Gastroesophageal sphincter (tissue), 4 donors: ENCODE measurements at regions not wholly inside any gene's neighbourhood (a gene's known extent, or its start where the extent isn't known, plus 50 kb on each side); places are given as distances from the start of the nearest gene placed in this dataset.

Experiments used
- ATAC-seq: fragments of 150-250 bp; one replicate; pipeline ENCODE4 v1.9.1; 2016; ENCODE audit warnings: mild to moderate bottlenecking, moderate library complexity
- H3K27ac ChIP-seq, 4 donors: fragments of 200-600 bp; sonication (generic) in 3 of 4; 1 replicate in 3 of 4; 2 replicates in 1 of 4; pipeline ENCODE4 v1.5.1; 2016 to 2019
- H3K27me3 ChIP-seq: fragments of 200-600 bp; sonication (generic); one replicate; pipeline ENCODE4 v1.5.1; 2019
- H3K36me3 ChIP-seq, 2 donors: fragments of 200-600 bp; sonication (generic); one replicate each; pipeline ENCODE4 v1.5.1; 2019; ENCODE audit warnings: control low read depth in 1 of 2
- H3K4me1 ChIP-seq, 3 donors: fragments of 200-600 bp; sonication (generic); 1 replicate in 2 of 3; 2 replicates in 1 of 3; pipeline ENCODE4 v1.5.1; 2016 to 2019; ENCODE audit warnings: control low read depth in 2 of 3
- H3K4me3 ChIP-seq, 2 donors: fragments of 200-600 bp; sonication (generic); one replicate each; pipeline ENCODE4 v1.5.1; 2019; ENCODE audit warnings: mild to moderate bottlenecking in 1 of 2, moderate library complexity in 1 of 2
- H3K9me3 ChIP-seq, 3 donors: fragments of 200-600 bp; sonication (generic); one replicate each; pipeline ENCODE4 v1.5.1; 2017 to 2019; ENCODE audit warnings: control low read depth in 2 of 3
- CTCF ChIP-seq, 4 experiments: fragments of 200-600 bp in 2 of 4; fragments of 450-650 bp in 2 of 4; sonication (generic) in 1 of 4; IDR thresholded peaks; one replicate each; pipeline ENCODE4 v1.5.1; 2017 to 2019; ENCODE audit warnings: antibody characterized with exemption in 4 of 4, mild to moderate bottlenecking in 2 of 4, moderate library complexity in 2 of 4
- EP300 ChIP-seq: sonication (generic); formaldehyde crosslinking; IDR thresholded peaks from one replicate; pipeline ENCODE4 v1.6.1; 2017; ENCODE audit warnings: antibody characterized with exemption, mild to moderate bottlenecking
- POLR2A ChIP-seq, 2 donors: fragments of 450-650 bp; IDR thresholded peaks; one replicate each; pipeline ENCODE4 v1.6.1; 2017; ENCODE audit warnings: antibody characterized with exemption in 2 of 2, mild to moderate bottlenecking in 2 of 2, moderate library complexity in 1 of 2
- POLR2AphosphoS5 ChIP-seq: sonication (generic); formaldehyde crosslinking; IDR thresholded peaks from one replicate; pipeline ENCODE4 v1.6.1; 2017; ENCODE audit warnings: antibody characterized with exemption
- WGBS, 2 donors: methylation state at CpG; one replicate each; pipeline ENCODE4 v1.1.5; 2018; ENCODE audit warnings: low coverage in 1 of 2; 5-methylcytosine and 5-hydroxymethylcytosine counted together

- Histone ChIP-seq H3K4me1 (no peaks in the 10 kb centered on the region), H3K27ac (no peak overlapping the region), H3K9me3 (no peaks in the 10 kb centered on the region), H3K27me3 (no peaks in the 10 kb centered on the region), H3K4me3 (no peak overlapping the region), H3K36me3 (no peaks in the 10 kb centered on the region)
- TF ChIP-seq POLR2AphosphoS5 (no peak), CTCF (IDR thresholded peaks at IDR 0.05) (no peak), POLR2A (IDR thresholded peaks at IDR 0.05) (no peak), EP300 (no peak)
- WGBS, 2 donors = 73 to 87% methylated on average over 3 to 4 of the region's 4 CpGs
- ATAC-seq = no peak
These were observed 1083.4 kb upstream of the LRRN3 start for GRCh38 chr7:110007320-110008063.

- Histone ChIP-seq H3K27ac (no peak overlapping the region), H3K36me3 (no peaks in the 10 kb centered on the region), H3K27me3 (no peaks in the 10 kb centered on the region), H3K4me3 (no peak overlapping the region), H3K9me3 (no peaks in the 10 kb centered on the region), H3K4me1 (no peaks in the 10 kb centered on the region)
- TF ChIP-seq CTCF (IDR thresholded peaks at IDR 0.05) = no peak
- TF ChIP-seq EP300 = no peak
- TF ChIP-seq POLR2A (IDR thresholded peaks at IDR 0.05) = no peak
- no peak for TF ChIP-seq POLR2AphosphoS5
- no peak for ATAC-seq
- 66 to 85% methylated on average over 2 to 3 of the region's 3 CpGs for WGBS, 2 donors
These were observed 1080.6 kb upstream of the LRRN3 start for GRCh38 chr7:110010359-110010758.

GRCh38 chr7:110017405-110017804 lies 1073.5 kb upstream of the LRRN3 start:
- Histone ChIP-seq H3K4me3 (no peak overlapping the region), H3K27ac (no peak overlapping the region), H3K4me1 (no peaks in the 10 kb centered on the region), H3K27me3 (no peaks in the 10 kb centered on the region), H3K36me3 (no peaks in the 10 kb centered on the region), H3K9me3 (no peaks in the 10 kb centered on the region)
- TF ChIP-seq POLR2A (IDR thresholded peaks at IDR 0.05) = no peak
- TF ChIP-seq POLR2AphosphoS5 = no peak
- no peak for TF ChIP-seq CTCF (IDR thresholded peaks at IDR 0.05)
- no peak for TF ChIP-seq EP300
- 76 to 100% methylated on average over 1 of the region's 1 CpG for WGBS, 2 donors
- no peak for ATAC-seq

GRCh38 chr7:110027385-110027784 lies 1063.5 kb upstream of the LRRN3 start:
- no peak overlapping the region for H3K27ac ChIP-seq
- no peaks in the 10 kb centered on the region for H3K9me3 ChIP-seq
- H3K36me3 ChIP-seq = no peaks in the 10 kb centered on the region
- no peak overlapping the region for H3K4me3 ChIP-seq
- H3K4me1 ChIP-seq = no peaks in the 10 kb centered on the region
- H3K27me3 ChIP-seq = no peaks in the 10 kb centered on the region
- WGBS, 2 donors = 46 to 73% methylated on average over 3 of the region's 3 CpGs
- ATAC-seq = no peak
- TF ChIP-seq POLR2A (IDR thresholded peaks at IDR 0.05) = no peak
- no peak for TF ChIP-seq EP300
- TF ChIP-seq POLR2AphosphoS5 = no peak
- TF ChIP-seq CTCF (IDR thresholded peaks at IDR 0.05) = no peak

- Histone ChIP-seq H3K27ac (no peak overlapping the region), H3K36me3 (no peaks in the 10 kb centered on the region), H3K9me3 (no peaks in the 10 kb centered on the region), H3K27me3 (no peaks in the 10 kb centered on the region), H3K4me3 (no peak overlapping the region), H3K4me1 (no peaks in the 10 kb centered on the region)
- TF ChIP-seq POLR2AphosphoS5 (no peak), POLR2A (IDR thresholded peaks at IDR 0.05) (no peak)
- WGBS, 2 donors = 93 to 100% methylated on average over 1 of the region's 1 CpG
- ATAC-seq = no peak
These were observed 1047.4 kb upstream of the LRRN3 start for GRCh38 chr7:110043519-110043918.
